ENCODE measurements at regions not wholly inside any gene's neighbourhood (a gene's known extent, or its start where the extent isn't known, plus 50 kb on each side); places are given as distances from the start of the nearest gene placed in this dataset.

DNA sequence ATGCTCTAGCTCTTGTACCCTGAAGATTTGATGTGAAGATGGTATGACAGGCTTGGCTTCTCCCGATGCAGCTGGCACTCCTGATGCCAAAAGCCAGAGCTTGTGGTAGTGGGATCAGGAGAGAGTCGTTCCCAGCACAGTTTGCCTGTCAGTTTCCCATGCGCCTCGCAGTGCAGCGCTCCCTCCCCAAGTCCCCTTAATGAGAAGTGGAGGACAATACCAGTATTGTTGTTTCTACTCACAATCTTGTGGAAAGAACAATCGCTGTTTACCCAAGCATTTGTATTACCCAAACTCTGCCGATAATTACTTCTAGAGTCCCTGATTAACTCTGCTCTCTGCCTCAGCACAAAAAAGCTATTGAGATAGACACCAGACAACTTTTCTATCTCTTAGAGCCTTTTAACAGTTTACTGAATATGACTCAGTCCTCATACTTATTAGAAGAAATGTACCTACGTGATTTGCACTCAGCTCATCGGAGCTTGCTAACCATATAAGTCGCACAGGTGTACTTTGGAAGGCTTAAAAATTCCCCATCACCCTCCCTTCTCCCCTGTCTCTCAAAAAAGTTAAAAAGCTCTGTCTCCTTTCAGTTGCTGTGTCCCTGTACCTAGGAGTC is 283.2 kb upstream of the TMEM161B start:
- Histone ChIP-seq H3K4me3 (ENCODE audit: low read depth in 1 of 3, low read length in 3 of 3) (no peak overlapping the region), H3K9me3 (ENCODE audit: control insufficient read depth in 4 of 4, low read length in 3 of 4) (no peaks in the 10 kb centered on the region), H3K27me3 (ENCODE audit: control insufficient read depth in 4 of 4, insufficient read depth in 4 of 4, low read length in 3 of 4) (no peaks in the 10 kb centered on the region), H3K9ac (ENCODE audit: low read depth in 1 of 2, low read length in 2 of 2) (no peak overlapping the region), H3K4me1 (ENCODE audit: control insufficient read depth in 4 of 4, insufficient read depth in 4 of 4, low read length in 3 of 4) (no peaks in the 10 kb centered on the region), H3K27ac (ENCODE audit: low read depth in 1 of 2, low read length in 2 of 2) (no peak overlapping the region), H3K36me3 (ENCODE audit: control insufficient read depth in 4 of 4, insufficient read depth in 3 of 4, low read depth in 1 of 4, low read length in 3 of 4) (no peaks in the 10 kb centered on the region)
- no peak for DNase-seq (ENCODE audit: low spot score)
- WGBS: 41% methylated on average over 10 of the region's 10 CpGs
- TF ChIP-seq, protein P1, sequence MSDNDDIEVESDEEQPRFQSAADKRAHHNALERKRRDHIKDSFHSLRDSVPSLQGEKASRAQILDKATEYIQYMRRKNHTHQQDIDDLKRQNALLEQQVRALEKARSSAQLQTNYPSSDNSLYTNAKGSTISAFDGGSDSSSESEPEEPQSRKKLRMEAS (IDR thresholded peaks at IDR 0.05): no peak
- TF ChIP-seq, protein P2, sequence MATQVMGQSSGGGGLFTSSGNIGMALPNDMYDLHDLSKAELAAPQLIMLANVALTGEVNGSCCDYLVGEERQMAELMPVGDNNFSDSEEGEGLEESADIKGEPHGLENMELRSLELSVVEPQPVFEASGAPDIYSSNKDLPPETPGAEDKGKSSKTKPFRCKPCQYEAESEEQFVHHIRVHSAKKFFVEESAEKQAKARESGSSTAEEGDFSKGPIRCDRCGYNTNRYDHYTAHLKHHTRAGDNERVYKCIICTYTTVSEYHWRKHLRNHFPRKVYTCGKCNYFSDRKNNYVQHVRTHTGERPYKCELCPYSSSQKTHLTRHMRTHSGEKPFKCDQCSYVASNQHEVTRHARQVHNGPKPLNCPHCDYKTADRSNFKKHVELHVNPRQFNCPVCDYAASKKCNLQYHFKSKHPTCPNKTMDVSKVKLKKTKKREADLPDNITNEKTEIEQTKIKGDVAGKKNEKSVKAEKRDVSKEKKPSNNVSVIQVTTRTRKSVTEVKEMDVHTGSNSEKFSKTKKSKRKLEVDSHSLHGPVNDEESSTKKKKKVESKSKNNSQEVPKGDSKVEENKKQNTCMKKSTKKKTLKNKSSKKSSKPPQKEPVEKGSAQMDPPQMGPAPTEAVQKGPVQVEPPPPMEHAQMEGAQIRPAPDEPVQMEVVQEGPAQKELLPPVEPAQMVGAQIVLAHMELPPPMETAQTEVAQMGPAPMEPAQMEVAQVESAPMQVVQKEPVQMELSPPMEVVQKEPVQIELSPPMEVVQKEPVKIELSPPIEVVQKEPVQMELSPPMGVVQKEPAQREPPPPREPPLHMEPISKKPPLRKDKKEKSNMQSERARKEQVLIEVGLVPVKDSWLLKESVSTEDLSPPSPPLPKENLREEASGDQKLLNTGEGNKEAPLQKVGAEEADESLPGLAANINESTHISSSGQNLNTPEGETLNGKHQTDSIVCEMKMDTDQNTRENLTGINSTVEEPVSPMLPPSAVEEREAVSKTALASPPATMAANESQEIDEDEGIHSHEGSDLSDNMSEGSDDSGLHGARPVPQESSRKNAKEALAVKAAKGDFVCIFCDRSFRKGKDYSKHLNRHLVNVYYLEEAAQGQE (IDR thresholded peaks at IDR 0.05): no peak
- TF ChIP-seq YY1 (IDR thresholded peaks at IDR 0.05) (no peak), FOXA2 (IDR thresholded peaks at IDR 0.05) (no peak), TAF1 (conservative IDR thresholded peaks at IDR 0.05) (no peak)

DNA sequence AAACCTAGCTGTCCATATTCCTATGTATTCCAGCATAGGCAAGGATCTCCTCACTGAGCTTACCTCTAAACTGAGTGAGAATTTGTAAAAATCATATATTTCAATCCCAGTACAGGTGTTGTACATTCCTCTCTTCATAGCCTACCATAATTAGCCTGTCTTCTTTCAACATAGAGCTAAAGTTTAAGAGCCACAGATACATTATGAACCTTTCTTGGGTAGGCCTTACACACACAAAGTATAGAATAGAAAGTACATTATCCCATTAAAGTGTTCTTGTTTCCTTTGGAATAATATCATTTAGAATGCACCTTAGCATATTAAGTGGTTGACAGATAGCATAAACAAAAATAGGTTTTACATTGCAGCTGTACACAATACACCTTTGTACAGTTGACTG is 282.1 kb upstream of the TMEM161B start:
- Histone ChIP-seq H3K4me1 (ENCODE audit: control insufficient read depth in 4 of 4, insufficient read depth in 4 of 4, low read length in 3 of 4) (no peaks in the 10 kb centered on the region), H3K9ac (ENCODE audit: low read depth in 1 of 2, low read length in 2 of 2) (no peak overlapping the region), H3K36me3 (ENCODE audit: control insufficient read depth in 4 of 4, insufficient read depth in 3 of 4, low read depth in 1 of 4, low read length in 3 of 4) (no peaks in the 10 kb centered on the region), H3K4me3 (ENCODE audit: low read depth in 1 of 3, low read length in 3 of 3) (no peak overlapping the region), H3K9me3 (ENCODE audit: control insufficient read depth in 4 of 4, low read length in 3 of 4) (no peaks in the 10 kb centered on the region), H3K27me3 (ENCODE audit: control insufficient read depth in 4 of 4, insufficient read depth in 4 of 4, low read length in 3 of 4) (no peaks in the 10 kb centered on the region), H3K27ac (ENCODE audit: low read depth in 1 of 2, low read length in 2 of 2) (no peak overlapping the region)
- no peak for TF ChIP-seq FOXA2 (IDR thresholded peaks at IDR 0.05)
- TF ChIP-seq GABPA (IDR thresholded peaks at IDR 0.05 in 1 of 2, conservative IDR thresholded peaks at IDR 0.05 in 1 of 2): no peak
- TF ChIP-seq EGR1 (IDR thresholded peaks at IDR 0.05; ENCODE audit: low read depth in 2 of 2): no peak
- TF ChIP-seq, protein P3, sequence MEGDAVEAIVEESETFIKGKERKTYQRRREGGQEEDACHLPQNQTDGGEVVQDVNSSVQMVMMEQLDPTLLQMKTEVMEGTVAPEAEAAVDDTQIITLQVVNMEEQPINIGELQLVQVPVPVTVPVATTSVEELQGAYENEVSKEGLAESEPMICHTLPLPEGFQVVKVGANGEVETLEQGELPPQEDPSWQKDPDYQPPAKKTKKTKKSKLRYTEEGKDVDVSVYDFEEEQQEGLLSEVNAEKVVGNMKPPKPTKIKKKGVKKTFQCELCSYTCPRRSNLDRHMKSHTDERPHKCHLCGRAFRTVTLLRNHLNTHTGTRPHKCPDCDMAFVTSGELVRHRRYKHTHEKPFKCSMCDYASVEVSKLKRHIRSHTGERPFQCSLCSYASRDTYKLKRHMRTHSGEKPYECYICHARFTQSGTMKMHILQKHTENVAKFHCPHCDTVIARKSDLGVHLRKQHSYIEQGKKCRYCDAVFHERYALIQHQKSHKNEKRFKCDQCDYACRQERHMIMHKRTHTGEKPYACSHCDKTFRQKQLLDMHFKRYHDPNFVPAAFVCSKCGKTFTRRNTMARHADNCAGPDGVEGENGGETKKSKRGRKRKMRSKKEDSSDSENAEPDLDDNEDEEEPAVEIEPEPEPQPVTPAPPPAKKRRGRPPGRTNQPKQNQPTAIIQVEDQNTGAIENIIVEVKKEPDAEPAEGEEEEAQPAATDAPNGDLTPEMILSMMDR (IDR thresholded peaks at IDR 0.05; ENCODE audit: low read depth, low read length, missing input control): no peak
- TF ChIP-seq, protein P4, sequence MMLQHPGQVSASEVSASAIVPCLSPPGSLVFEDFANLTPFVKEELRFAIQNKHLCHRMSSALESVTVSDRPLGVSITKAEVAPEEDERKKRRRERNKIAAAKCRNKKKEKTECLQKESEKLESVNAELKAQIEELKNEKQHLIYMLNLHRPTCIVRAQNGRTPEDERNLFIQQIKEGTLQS (IDR thresholded peaks at IDR 0.05): no peak
- TF ChIP-seq TAF1 (conservative IDR thresholded peaks at IDR 0.05): no peak
- TF ChIP-seq RXRA (IDR thresholded peaks at IDR 0.05): no peak
- no peak for TF ChIP-seq SP1 (IDR thresholded peaks at IDR 0.05)
- TF ChIP-seq, protein P1 (IDR thresholded peaks at IDR 0.05): no peak
- TF ChIP-seq, protein P5, sequence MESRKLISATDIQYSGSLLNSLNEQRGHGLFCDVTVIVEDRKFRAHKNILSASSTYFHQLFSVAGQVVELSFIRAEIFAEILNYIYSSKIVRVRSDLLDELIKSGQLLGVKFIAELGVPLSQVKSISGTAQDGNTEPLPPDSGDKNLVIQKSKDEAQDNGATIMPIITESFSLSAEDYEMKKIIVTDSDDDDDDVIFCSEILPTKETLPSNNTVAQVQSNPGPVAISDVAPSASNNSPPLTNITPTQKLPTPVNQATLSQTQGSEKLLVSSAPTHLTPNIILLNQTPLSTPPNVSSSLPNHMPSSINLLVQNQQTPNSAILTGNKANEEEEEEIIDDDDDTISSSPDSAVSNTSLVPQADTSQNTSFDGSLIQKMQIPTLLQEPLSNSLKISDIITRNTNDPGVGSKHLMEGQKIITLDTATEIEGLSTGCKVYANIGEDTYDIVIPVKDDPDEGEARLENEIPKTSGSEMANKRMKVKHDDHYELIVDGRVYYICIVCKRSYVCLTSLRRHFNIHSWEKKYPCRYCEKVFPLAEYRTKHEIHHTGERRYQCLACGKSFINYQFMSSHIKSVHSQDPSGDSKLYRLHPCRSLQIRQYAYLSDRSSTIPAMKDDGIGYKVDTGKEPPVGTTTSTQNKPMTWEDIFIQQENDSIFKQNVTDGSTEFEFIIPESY (IDR thresholded peaks at IDR 0.05): no peak
- TF ChIP-seq HNF4G (IDR thresholded peaks at IDR 0.05): no peak
- TF ChIP-seq HNF4A (conservative IDR thresholded peaks at IDR 0.05): no peak
- no peak for TF ChIP-seq RAD21 (IDR thresholded peaks at IDR 0.05)
- DNase-seq (ENCODE audit: low spot score): no peak
